ENCODE measurements at regions not wholly inside any gene's neighbourhood (a gene's known extent, or its start where the extent isn't known, plus 50 kb on each side); places are given as distances from the start of the nearest gene placed in this dataset.

DNA sequence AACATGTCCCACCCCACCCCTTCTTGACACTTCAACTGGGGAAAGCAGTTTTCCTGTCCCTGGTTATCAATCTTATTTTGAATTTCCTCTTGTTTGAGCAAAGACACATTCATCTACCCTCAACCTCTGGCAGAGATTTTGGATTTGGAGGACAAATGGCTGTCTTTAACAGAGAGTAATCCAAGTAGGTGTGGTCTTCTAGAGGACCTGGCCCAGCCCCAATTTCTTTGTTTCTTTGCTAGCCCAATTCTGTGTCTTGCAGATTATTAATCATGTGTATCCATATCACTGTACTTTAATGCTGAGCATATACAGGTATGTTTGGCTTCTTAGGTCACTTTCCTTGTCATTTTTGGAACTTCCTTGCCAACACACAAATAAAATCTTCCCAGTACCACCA lies 58.8 kb upstream of the ADCY1 start:
- no peak for DNase-seq (ENCODE audit: low spot score)
- no peaks in the 10 kb centered on the region for H4K20me1 ChIP-seq (ENCODE audit: insufficient read depth, low read length)
- H3K4me1 ChIP-seq (ENCODE audit: insufficient read depth, low read length), result no peaks in the 10 kb centered on the region
- no peak overlapping the region for H3K4me2 ChIP-seq (ENCODE audit: low read depth, low read length)
- H3K27ac ChIP-seq (ENCODE audit: extremely low read length, insufficient read depth, low read length), result no peak overlapping the region
- in situ Hi-C loops (cut with HindIII; ENCODE audit: extremely low pct_ligation_motif_present, low pct_unique_long_range_greater_than_20kb), result no loop called here
- H3K79me2 ChIP-seq (ENCODE audit: insufficient read depth, low read length), result no peaks in the 10 kb centered on the region
- H2AFZ ChIP-seq (ENCODE audit: low read length), result no peak overlapping the region
- ChIA-PET POLR2A (no interaction called here), CTCF (ENCODE audit: low intra/inter-chr PET ratio, low total read pairs) (no interaction called here)
- intact Hi-C loops (cut with micrococcal nuclease; ENCODE audit: unreplicated experiment), result no loop called here
- TF ChIP-seq MIER3 (CRISPR knock-in tag; IDR thresholded peaks at IDR 0.05; ENCODE audit: borderline replicate concordance), result no peak
- BruUV-seq (replicated peaks), result no TSS peak
- FAIRE-seq, result no peak
- no peaks in the 10 kb centered on the region for H3K36me3 ChIP-seq (replicated peaks in 1 of 2; ENCODE audit: control insufficient read depth in 1 of 2, insufficient read depth in 2 of 2, low read length in 2 of 2)
- no peaks in the 10 kb centered on the region for H3K9me3 ChIP-seq (ENCODE audit: low read length)
- no peak overlapping the region for H3K4me3 ChIP-seq (replicated peaks in 1 of 3; ENCODE audit: insufficient read depth in 1 of 3, low read depth in 2 of 3, low read length in 3 of 3)
- peaks cover 0 to 7% of the 10 kb centered on the region in 2 experiments; a peak in 1 of 5 replicates for H3K27me3 ChIP-seq (ENCODE audit: control insufficient read depth in 1 of 2, insufficient read depth in 2 of 2, low read length in 2 of 2)
- H3K9ac ChIP-seq (ENCODE audit: insufficient read depth, low read depth, low read length), result no peak overlapping the region
- no peak for ATAC-seq
